HG02938 (cell line): ENCODE measurements at regions not wholly inside any gene's neighbourhood (a gene's known extent, or its start where the extent isn't known, plus 50 kb on each side); places are given as distances from the start of the nearest gene placed in this dataset.
A peak's percentile ranks its signal among the peaks of the same experiment; 100 is the strongest.
"Not testable (repeated sequence)": the region's sequence is repeated elsewhere in the genome, so short reads cannot be mapped to it uniquely, and the experiment has no call there.

Experiments used
- ATAC-seq: cut with Tn5 transposase; IDR thresholded peaks from one replicate; pipeline ENCODE4 v1.9.1; 2021; ENCODE audit warnings: mild to moderate bottlenecking, moderate library complexity; ENCODE audit not compliant: unreplicated experiment

- no peak for ATAC-seq
These were observed 66.0 kb upstream of the VIPR2 start for GRCh38 chr7:159210581-159211235.

- no peak for ATAC-seq
These were observed 64.8 kb upstream of the VIPR2 start for GRCh38 chr7:159209429-159209828.

GRCh38 chr7:159207951-159208350 lies 63.3 kb upstream of the VIPR2 start:
- ATAC-seq, result no peak

GRCh38 chr7:159207393-159207792 lies 62.7 kb upstream of the VIPR2 start:
- no peak for ATAC-seq

GRCh38 chr7:159205833-159206232 lies 61.2 kb upstream of the VIPR2 start:
- ATAC-seq, result no peak

- no peak for ATAC-seq
These were observed 60.0 kb upstream of the VIPR2 start for GRCh38 chr7:159204664-159205063.

GRCh38 chr7:159203253-159203652 lies 58.6 kb upstream of the VIPR2 start:
- not testable (repeated sequence) for ATAC-seq

GRCh38 chr7:159201722-159202330 lies 57.2 kb upstream of the VIPR2 start:
- no peak for ATAC-seq

- ATAC-seq, result no peak
These were observed 55.8 kb upstream of the VIPR2 start for GRCh38 chr7:159200421-159200820.

GRCh38 chr7:159198016-159198724 lies 53.5 kb upstream of the VIPR2 start:
- no peak for ATAC-seq

- ATAC-seq, result peak; percentile 65
These were observed 52.7 kb upstream of the VIPR2 start for GRCh38 chr7:159197066-159197975.

GRCh38 chr7:159196584-159196983 lies 51.9 kb upstream of the VIPR2 start:
- no peak for ATAC-seq

GRCh38 chr7:159195946-159196345 lies 51.3 kb upstream of the VIPR2 start:
- ATAC-seq, result no peak
